NT2/D1 (cell line): ENCODE measurements at regions not wholly inside any gene's neighbourhood (a gene's known extent, or its start where the extent isn't known, plus 50 kb on each side); places are given as distances from the start of the nearest gene placed in this dataset.

ENCODE experiments used
- SUZ12 ChIP-seq: IDR thresholded peaks from 2 replicates; pipeline ENCODE4 v1.6.1; 2011; ENCODE audit not compliant: insufficient read length, insufficient read depth; ENCODE audit errors: extremely low read depth
- YY1 ChIP-seq: IDR thresholded peaks from 2 replicates; pipeline ENCODE4 v1.6.1; 2011; ENCODE audit not compliant: insufficient read length, insufficient read depth
- ZNF274 ChIP-seq: IDR thresholded peaks from 2 replicates; pipeline ENCODE4 v1.6.1; 2011; ENCODE audit warnings: mild to moderate bottlenecking, low read depth, low read length

DNA sequence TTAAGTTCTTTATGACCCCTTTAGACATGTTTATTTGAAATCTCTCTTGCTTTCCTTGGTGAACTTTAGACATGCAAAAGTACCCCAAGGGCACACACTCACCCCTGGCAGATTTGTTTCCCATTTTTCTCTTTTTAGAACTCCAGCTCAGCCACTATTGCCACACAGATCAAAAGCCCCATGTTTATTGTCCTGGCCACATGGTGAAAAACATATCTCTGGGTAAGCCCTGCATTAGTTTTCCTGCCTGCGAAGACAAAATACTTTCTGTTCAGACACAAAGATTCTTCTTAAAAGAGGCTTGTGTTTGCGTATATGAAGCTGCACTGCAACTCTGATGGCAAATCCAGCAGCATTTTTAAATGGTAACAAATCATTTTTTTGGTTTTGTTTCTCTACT, 200.0 kb downstream of the POLR1F start:
- TF ChIP-seq ZNF274 (no peak), YY1 (no peak), SUZ12 (no peak)
